Peyer's patch (tissue), 4 donors: ENCODE measurements at regions not wholly inside any gene's neighbourhood (a gene's known extent, or its start where the extent isn't known, plus 50 kb on each side); places are given as distances from the start of the nearest gene placed in this dataset.

Source experiments
- POLR2A ChIP-seq, 2 donors: fragments of 450-650 bp; IDR thresholded peaks; one replicate each; pipeline ENCODE4 v1.5.1; 2017; ENCODE audit warnings: antibody characterized with exemption in 2 of 2, mild to moderate bottlenecking in 2 of 2, moderate library complexity in 2 of 2
- TF ChIP-seq, protein P1 (sequence below), 6 experiments: fragments of 450-650 bp in 4 of 6; fragments of 200-600 bp in 2 of 6; sonication (generic) in 1 of 6; IDR thresholded peaks; one replicate each; pipeline ENCODE4 v1.5.1; 2017 to 2019; ENCODE audit warnings: antibody characterized with exemption in 6 of 6, mild to moderate bottlenecking in 3 of 6, moderate library complexity in 1 of 6

DNA sequence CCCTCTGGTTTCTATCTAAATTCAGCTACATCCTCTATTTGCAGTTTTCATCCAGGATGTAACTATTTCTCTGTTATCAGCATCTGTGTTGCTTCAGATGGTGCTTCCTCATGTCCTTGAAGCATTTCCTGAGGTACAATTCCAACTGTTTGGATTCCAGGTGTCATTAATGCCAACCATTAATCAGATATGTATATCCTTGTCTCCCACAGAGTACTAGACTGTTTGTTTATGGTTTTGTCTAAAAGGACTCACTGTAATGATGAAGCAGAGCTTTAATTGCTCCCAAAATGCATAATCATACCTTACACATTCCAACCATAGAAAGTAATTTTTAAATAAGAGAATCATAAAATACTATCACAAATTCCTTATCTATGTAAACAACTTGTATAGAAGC lies 288.5 kb upstream of the MME start:
- TF ChIP-seq, protein P1, sequence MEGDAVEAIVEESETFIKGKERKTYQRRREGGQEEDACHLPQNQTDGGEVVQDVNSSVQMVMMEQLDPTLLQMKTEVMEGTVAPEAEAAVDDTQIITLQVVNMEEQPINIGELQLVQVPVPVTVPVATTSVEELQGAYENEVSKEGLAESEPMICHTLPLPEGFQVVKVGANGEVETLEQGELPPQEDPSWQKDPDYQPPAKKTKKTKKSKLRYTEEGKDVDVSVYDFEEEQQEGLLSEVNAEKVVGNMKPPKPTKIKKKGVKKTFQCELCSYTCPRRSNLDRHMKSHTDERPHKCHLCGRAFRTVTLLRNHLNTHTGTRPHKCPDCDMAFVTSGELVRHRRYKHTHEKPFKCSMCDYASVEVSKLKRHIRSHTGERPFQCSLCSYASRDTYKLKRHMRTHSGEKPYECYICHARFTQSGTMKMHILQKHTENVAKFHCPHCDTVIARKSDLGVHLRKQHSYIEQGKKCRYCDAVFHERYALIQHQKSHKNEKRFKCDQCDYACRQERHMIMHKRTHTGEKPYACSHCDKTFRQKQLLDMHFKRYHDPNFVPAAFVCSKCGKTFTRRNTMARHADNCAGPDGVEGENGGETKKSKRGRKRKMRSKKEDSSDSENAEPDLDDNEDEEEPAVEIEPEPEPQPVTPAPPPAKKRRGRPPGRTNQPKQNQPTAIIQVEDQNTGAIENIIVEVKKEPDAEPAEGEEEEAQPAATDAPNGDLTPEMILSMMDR (IDR thresholded peaks at IDR 0.05): no peak
- no peak for TF ChIP-seq POLR2A (IDR thresholded peaks at IDR 0.05)
